ENCODE measurements at regions not wholly inside any gene's neighbourhood (a gene's known extent, or its start where the extent isn't known, plus 50 kb on each side); places are given as distances from the start of the nearest gene placed in this dataset.
"Not testable (repeated sequence)": the region's sequence is repeated elsewhere in the genome, so short reads cannot be mapped to it uniquely, and the experiment has no call there.

DNA sequence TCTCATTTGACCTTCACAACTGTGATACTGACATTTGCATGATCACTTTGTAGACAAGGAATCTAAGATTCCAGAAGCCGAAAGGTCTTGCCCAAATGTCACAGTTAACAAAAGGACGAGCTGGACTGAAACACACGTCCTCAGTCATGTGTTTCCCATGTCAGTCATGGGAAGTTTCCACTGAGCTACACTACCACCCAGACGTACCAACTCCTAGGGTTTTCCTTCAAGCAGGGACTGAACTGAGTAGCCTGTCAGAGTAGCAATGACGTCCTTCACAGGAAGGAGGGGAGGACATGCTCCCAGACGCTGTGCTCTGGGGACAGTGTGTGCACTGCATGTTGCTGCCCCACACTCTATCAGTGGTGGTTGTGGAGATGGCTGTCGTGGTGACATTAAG lies 215.8 kb upstream of the SMLR1 start:
- Histone ChIP-seq H3K27me3 (ENCODE audit: insufficient read depth, low read length) (no peaks in the 10 kb centered on the region), H3K9me3 (ENCODE audit: insufficient read depth, low read depth, low read length) (no peaks in the 10 kb centered on the region), H3K4me1 (ENCODE audit: insufficient read depth, low read length) (peaks cover 12% of the 10 kb centered on the region; the same call in 1 of the 2 replicates), H3K27ac (ENCODE audit: low read depth, low read length) (no peak overlapping the region), H3K4me3 (ENCODE audit: low read length) (no peak overlapping the region), H3K9ac (ENCODE audit: low read depth, low read length) (no peak overlapping the region), H3K36me3 (ENCODE audit: insufficient read depth, low read length) (no peaks in the 10 kb centered on the region)
- 93% methylated on average over 6 of the region's 7 CpGs for WGBS

DNA sequence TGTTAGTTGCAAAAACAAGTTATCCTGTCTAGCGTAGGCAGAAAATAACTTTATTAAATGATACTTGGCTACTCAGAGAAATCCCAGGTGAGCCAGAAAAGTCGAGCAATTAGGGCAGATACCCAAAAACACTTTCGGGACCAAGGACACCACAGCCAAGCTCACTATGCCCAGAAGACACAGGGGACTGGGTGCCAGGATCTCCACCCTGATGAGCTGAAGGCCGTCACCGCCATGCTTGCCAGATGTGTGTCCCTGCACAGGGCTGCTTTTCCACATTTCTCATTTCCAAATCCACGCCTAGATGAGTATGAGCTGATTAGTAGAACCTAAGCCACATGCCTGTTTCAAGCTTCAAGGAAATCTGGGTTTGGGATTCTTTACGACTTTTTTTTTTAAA lies 214.0 kb upstream of the SMLR1 start:
- no peaks in the 10 kb centered on the region for H3K27me3 ChIP-seq (ENCODE audit: insufficient read depth, low read length)
- H3K36me3 ChIP-seq (ENCODE audit: insufficient read depth, low read length), result no peaks in the 10 kb centered on the region
- 93% methylated on average over 7 of the region's 7 CpGs for WGBS
- H3K9ac ChIP-seq (ENCODE audit: low read depth, low read length), result no peak overlapping the region
- peaks cover 12% of the 10 kb centered on the region; the same call in 1 of the 2 replicates for H3K4me1 ChIP-seq (ENCODE audit: insufficient read depth, low read length)
- no peaks in the 10 kb centered on the region for H3K9me3 ChIP-seq (ENCODE audit: insufficient read depth, low read depth, low read length)
- H3K4me3 ChIP-seq (ENCODE audit: low read length), result no peak overlapping the region
- no peak overlapping the region for H3K27ac ChIP-seq (ENCODE audit: low read depth, low read length)

DNA sequence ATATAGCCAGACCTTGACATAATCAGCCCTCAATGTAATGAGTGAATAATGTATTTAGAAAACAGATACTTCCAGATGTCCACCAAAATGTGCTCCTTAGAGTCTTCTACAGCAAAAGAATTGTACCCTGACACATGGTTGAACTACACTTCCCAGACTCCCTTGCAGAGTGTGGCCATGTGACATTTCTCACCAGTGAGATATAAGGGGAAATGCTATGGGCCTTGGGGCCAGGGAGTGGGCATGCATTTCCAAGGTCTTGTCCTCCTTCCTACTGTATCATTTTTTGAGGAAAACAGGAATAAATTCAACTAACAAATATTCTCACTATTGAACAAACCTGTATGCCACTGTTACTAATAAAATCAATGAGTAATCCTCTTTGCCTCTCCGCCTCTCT lies 211.4 kb upstream of the SMLR1 start:
- Histone ChIP-seq H3K36me3 (ENCODE audit: insufficient read depth, low read length) (no peaks in the 10 kb centered on the region), H3K27me3 (ENCODE audit: insufficient read depth, low read length) (no peaks in the 10 kb centered on the region), H3K4me1 (ENCODE audit: insufficient read depth, low read length) (peaks cover 12% of the 10 kb centered on the region; the same call in 1 of the 2 replicates), H3K9me3 (ENCODE audit: insufficient read depth, low read depth, low read length) (no peaks in the 10 kb centered on the region), H3K9ac (ENCODE audit: low read depth, low read length) (no peak overlapping the region), H3K27ac (ENCODE audit: low read depth, low read length) (no peak overlapping the region), H3K4me3 (ENCODE audit: low read length) (no peak overlapping the region)
- 96% methylated on average over 1 of the region's 1 CpG for WGBS

DNA sequence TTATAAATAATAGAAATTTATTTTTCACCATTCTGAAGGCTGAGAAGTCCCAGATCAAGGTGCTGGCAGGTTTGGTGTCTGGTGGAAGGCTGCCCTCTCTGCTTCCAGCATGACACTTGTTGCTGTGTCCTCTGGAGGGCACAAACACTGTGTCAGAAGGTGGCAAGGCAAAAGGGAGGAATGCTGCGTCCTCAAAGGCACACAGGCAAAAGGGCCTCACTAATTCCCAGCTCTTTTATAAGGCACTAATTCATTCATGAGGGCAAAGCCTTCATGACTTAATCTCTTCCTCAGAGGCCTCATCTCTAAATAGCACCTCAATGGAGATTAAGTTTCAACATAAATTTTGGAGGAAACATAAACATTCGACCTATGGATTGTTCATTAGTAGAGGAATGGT lies 209.5 kb upstream of the SMLR1 start:
- H3K36me3 ChIP-seq (ENCODE audit: insufficient read depth, low read length), result no peaks in the 10 kb centered on the region
- no peak overlapping the region for H3K27ac ChIP-seq (ENCODE audit: low read depth, low read length)
- H3K9ac ChIP-seq (ENCODE audit: low read depth, low read length), result no peak overlapping the region
- peaks cover 12% of the 10 kb centered on the region; the same call in 1 of the 2 replicates for H3K4me1 ChIP-seq (ENCODE audit: insufficient read depth, low read length)
- no peaks in the 10 kb centered on the region for H3K27me3 ChIP-seq (ENCODE audit: insufficient read depth, low read length)
- 62% methylated on average over 1 of the region's 2 CpGs for WGBS
- H3K4me3 ChIP-seq (ENCODE audit: low read length), result no peak overlapping the region
- H3K9me3 ChIP-seq (ENCODE audit: insufficient read depth, low read depth, low read length), result no peaks in the 10 kb centered on the region

DNA sequence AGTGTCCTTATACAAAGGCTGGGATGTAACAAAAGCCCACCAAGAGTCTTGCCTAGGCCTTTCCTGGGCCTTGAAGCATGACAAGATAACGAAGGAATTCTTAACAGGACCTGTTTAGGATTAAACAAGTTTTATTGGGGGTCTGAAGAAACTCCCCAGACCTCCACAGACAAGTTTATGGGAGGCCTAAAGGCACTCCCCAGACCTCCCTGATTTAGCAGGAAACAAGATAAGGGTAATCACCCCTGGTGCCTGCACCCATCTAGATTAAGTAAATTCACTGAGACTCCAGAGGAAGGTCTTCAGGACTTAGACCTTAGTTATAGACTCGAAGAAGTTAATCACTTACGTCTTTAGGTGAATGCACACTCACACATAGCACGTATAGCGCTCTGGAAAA lies 208.4 kb upstream of the SMLR1 start:
- H3K9ac ChIP-seq (ENCODE audit: low read depth, low read length); H3K27me3 ChIP-seq (ENCODE audit: insufficient read depth, low read length); H3K27ac ChIP-seq (ENCODE audit: low read depth, low read length); H3K36me3 ChIP-seq (ENCODE audit: insufficient read depth, low read length); H3K9me3 ChIP-seq (ENCODE audit: insufficient read depth, low read depth, low read length); H3K4me3 ChIP-seq (ENCODE audit: low read length): not testable (repeated sequence)
- H3K4me1 ChIP-seq (ENCODE audit: insufficient read depth, low read length), result peaks cover 12% of the 10 kb centered on the region; the same call in 1 of the 2 replicates
- WGBS, result 96% methylated on average over 5 of the region's 5 CpGs

DNA sequence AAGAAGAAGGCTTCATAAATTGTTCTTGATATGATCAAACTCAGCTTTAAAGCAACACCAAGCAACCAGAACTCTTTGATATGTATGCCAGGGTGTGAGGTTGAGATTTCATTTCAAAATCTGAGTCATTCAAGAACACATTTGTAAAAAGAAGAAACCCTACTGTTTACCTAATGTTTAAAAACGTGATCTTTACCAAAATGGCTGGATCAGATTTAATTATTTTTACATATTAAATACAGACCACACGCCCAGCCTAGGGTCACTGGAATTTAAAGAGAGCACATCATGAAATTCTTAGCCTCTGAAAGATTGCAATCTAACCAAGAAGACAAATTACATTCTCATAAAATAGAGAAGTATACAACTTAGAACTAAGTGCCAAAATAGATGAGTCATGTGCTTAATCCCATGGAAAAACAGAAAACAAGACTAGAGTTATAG lies 206.8 kb upstream of the SMLR1 start:
- H3K4me1 ChIP-seq (ENCODE audit: insufficient read depth, low read length), result peaks cover 4% of the 10 kb centered on the region; the same call in 1 of the 2 replicates
- no peaks in the 10 kb centered on the region for H3K27me3 ChIP-seq (ENCODE audit: insufficient read depth, low read length)
- H3K9ac ChIP-seq (ENCODE audit: low read depth, low read length), result no peak overlapping the region
- H3K36me3 ChIP-seq (ENCODE audit: insufficient read depth, low read length), result no peaks in the 10 kb centered on the region
- WGBS, result 90% methylated on average over 2 of the region's 2 CpGs
- H3K27ac ChIP-seq (ENCODE audit: low read depth, low read length), result no peak overlapping the region
- H3K4me3 ChIP-seq (ENCODE audit: low read length), result no peak overlapping the region
- peaks cover 9% of the 10 kb centered on the region; the same call in 1 of the 2 replicates for H3K9me3 ChIP-seq (ENCODE audit: insufficient read depth, low read depth, low read length)

DNA sequence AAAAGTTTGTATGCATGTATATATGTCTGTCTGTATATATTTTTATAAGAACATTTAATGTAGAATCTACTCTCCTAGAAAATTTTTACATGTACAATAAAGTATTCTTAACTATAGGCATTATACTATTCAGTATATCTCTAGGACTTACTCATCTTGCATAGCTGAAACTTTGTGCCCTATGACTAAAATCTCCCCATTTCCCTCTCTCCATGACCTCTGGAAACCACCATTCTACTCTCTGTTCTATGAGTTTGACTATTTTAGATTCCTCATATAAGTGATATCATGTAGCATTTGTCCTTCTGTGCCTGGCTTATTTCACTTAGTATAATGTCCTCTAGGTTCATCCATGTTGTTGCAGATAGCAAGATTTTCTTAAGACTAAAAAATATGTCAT lies 205.1 kb upstream of the SMLR1 start:
- Histone ChIP-seq H3K9me3 (ENCODE audit: insufficient read depth, low read depth, low read length) (peaks cover 9% of the 10 kb centered on the region; the same call in 1 of the 2 replicates), H3K27me3 (ENCODE audit: insufficient read depth, low read length) (no peaks in the 10 kb centered on the region), H3K36me3 (ENCODE audit: insufficient read depth, low read length) (no peaks in the 10 kb centered on the region), H3K27ac (ENCODE audit: low read depth, low read length) (no peak overlapping the region), H3K4me3 (ENCODE audit: low read length) (no peak overlapping the region), H3K4me1 (ENCODE audit: insufficient read depth, low read length) (peaks cover 17% of the 10 kb centered on the region), H3K9ac (ENCODE audit: low read depth, low read length) (no peak overlapping the region)

DNA sequence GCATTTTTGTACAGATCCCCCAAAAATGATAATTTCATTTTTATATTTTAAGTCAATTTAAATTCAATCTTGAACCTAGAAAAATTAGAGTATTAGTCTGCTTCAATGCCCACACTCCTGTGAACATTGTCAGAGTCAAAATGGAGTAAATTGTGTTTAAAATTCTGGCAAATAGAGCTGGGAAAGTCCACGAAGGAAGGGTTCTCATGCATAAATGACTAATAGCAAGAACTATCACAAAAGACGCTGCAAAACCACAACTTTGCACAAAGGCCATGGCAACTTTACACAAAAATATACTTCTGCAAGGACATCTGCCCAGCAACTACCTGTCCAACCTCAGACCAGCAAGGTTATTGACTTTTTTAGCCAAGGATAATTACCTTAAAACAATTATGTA lies 203.2 kb upstream of the SMLR1 start:
- no peak overlapping the region for H3K4me3 ChIP-seq (ENCODE audit: low read length)
- no peak overlapping the region for H3K9ac ChIP-seq (ENCODE audit: low read depth, low read length)
- no peaks in the 10 kb centered on the region for H3K27me3 ChIP-seq (ENCODE audit: insufficient read depth, low read length)
- H3K9me3 ChIP-seq (ENCODE audit: insufficient read depth, low read depth, low read length), result peaks cover 9% of the 10 kb centered on the region; the same call in 1 of the 2 replicates
- no peaks in the 10 kb centered on the region for H3K36me3 ChIP-seq (ENCODE audit: insufficient read depth, low read length)
- H3K4me1 ChIP-seq (ENCODE audit: insufficient read depth, low read length), result peaks cover 17% of the 10 kb centered on the region
- 91% methylated on average over 2 of the region's 2 CpGs for WGBS
- H3K27ac ChIP-seq (ENCODE audit: low read depth, low read length), result no peak overlapping the region

DNA sequence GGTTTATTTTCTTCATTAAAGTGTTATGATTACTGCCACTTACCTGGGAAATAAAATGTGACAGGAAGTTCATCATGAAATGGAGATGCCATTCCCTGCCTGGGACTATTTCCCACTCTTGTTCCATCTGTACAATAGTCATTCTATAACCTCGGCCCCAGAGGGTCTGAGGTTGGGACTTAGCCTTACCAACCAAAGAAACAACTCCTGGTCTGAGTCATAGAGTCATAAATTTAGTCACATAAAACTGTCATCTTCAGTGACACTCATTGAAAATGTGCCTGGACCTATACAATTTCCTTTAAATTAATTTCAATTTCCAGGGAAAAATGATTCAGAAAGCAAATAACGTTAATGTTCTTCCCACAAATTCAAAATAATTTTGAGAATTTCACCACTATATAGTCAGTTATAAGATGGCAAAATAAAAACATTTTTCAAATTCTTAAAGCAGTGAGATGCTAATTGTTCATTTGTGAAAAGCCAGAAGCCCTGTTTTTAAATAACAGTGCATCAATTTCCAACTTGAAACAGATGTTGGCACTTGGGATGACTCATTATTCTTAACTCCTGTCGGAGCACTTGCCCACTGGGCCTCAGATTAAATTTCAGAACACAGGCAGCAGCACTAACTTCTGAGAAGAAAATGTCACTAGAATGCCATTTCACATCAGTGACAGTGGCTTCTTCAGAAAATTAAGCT lies 201.2 kb upstream of the SMLR1 start:
- Histone ChIP-seq H3K4me1 (ENCODE audit: insufficient read depth, low read length) (peaks cover 17% of the 10 kb centered on the region), H3K4me3 (ENCODE audit: low read length) (no peak overlapping the region), H3K9ac (ENCODE audit: low read depth, low read length) (no peak overlapping the region), H3K36me3 (ENCODE audit: insufficient read depth, low read length) (no peaks in the 10 kb centered on the region), H3K27ac (ENCODE audit: low read depth, low read length) (0 out of 2 replicates have a peak overlapping the region, but pooled peaks have one; percentile 36), H3K9me3 (ENCODE audit: insufficient read depth, low read depth, low read length) (peaks cover 9% of the 10 kb centered on the region; the same call in 1 of the 2 replicates), H3K27me3 (ENCODE audit: insufficient read depth, low read length) (no peaks in the 10 kb centered on the region)
- 77% methylated on average over 3 of the region's 3 CpGs for WGBS

DNA sequence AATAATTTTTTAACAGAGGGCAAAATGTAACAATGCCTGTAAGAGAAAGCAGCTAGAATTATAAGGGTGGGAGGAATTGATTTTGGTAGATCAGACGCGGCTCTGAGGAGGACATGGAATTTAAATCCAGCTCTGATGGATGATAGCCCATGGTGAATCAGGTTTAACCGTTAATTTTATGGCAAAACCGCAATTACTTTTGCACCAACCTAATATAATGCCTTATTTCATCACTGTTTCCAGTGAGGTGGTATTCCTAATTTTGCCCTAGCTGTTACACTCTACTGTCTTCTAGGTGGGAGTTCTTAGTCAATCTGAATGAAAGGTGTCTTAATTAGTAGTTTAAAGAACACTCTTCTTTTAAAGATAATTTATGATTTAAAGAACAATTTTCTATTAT lies 198.3 kb upstream of the SMLR1 start:
- peaks cover 31% of the 10 kb centered on the region for H3K4me1 ChIP-seq (ENCODE audit: insufficient read depth, low read length)
- no peak overlapping the region for H3K9ac ChIP-seq (ENCODE audit: low read depth, low read length)
- H3K9me3 ChIP-seq (ENCODE audit: insufficient read depth, low read depth, low read length), result no peaks in the 10 kb centered on the region
- H3K27ac ChIP-seq (ENCODE audit: low read depth, low read length), result no peak overlapping the region
- WGBS, result 93% methylated on average over 4 of the region's 4 CpGs
- peaks cover 8% of the 10 kb centered on the region; the same call in 1 of the 2 replicates for H3K27me3 ChIP-seq (ENCODE audit: insufficient read depth, low read length)
- H3K36me3 ChIP-seq (ENCODE audit: insufficient read depth, low read length), result no peaks in the 10 kb centered on the region
- no peak overlapping the region for H3K4me3 ChIP-seq (ENCODE audit: low read length)

DNA sequence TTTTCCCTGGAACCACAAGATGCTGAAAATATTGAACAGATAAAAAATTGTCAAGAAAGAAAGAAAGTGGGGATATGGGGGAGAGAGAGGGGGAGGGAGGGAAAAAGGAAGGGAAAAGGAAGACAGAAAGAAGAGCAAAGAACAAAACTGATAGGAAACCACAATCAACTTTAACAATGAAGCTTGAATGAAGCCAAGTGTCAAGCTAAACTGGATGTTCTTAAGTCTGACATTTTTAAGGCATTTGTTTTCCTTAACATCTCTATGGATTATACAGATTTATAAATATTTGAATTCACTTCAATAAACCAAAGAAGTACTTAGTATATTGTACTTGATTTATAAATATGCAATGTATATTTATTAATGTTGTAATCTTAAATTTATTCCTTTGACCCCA lies 197.6 kb upstream of the SMLR1 start:
- Histone ChIP-seq H3K27me3 (ENCODE audit: insufficient read depth, low read length) (peaks cover 8% of the 10 kb centered on the region; the same call in 1 of the 2 replicates), H3K9me3 (ENCODE audit: insufficient read depth, low read depth, low read length) (no peaks in the 10 kb centered on the region), H3K27ac (ENCODE audit: low read depth, low read length) (no peak overlapping the region), H3K4me1 (ENCODE audit: insufficient read depth, low read length) (peaks cover 30% of the 10 kb centered on the region), H3K4me3 (ENCODE audit: low read length) (no peak overlapping the region), H3K9ac (ENCODE audit: low read depth, low read length) (no peak overlapping the region), H3K36me3 (ENCODE audit: insufficient read depth, low read length) (no peaks in the 10 kb centered on the region)

Measured in HUES64 (cell line).